Liver (tissue), 8 donors: ENCODE measurements at regions not wholly inside any gene's neighbourhood (a gene's known extent, or its start where the extent isn't known, plus 50 kb on each side); places are given as distances from the start of the nearest gene placed in this dataset.
A peak's percentile ranks its signal among the peaks of the same experiment; 100 is the strongest.

Source experiments
- DNase-seq: peaks from one replicate; pipeline ENCODE4 v3.0.0-alpha.2; 2017; ENCODE audit warnings: low spot score
- H3K27ac ChIP-seq, 2 donors: one replicate each; pipeline ENCODE4 v1.7.0; 2013; ENCODE audit warnings: inconsistent platforms in 2 of 2, low read length in 2 of 2, control low read depth in 1 of 2, low read depth in 1 of 2, mild to moderate bottlenecking in 1 of 2
- H3K27me3 ChIP-seq, 4 donors: one replicate each; pipeline versions ENCODE4 v1.6.1 to v1.7.0; 2013; ENCODE audit warnings: low read length in 3 of 4, inconsistent platforms in 1 of 4, mild to moderate bottlenecking in 1 of 4, moderate library complexity in 1 of 4; ENCODE audit not compliant: control insufficient read depth in 4 of 4, insufficient read depth in 4 of 4
- H3K36me3 ChIP-seq, 4 donors: one replicate each; pipeline versions ENCODE4 v1.6.1 to v1.7.0; 2013; ENCODE audit warnings: low read length in 3 of 4, mild to moderate bottlenecking in 3 of 4, low read depth in 1 of 4, moderate library complexity in 1 of 4; ENCODE audit not compliant: control insufficient read depth in 4 of 4, insufficient read depth in 3 of 4
- H3K4me1 ChIP-seq, 4 donors: one replicate each; pipeline versions ENCODE4 v1.6.1 to v1.7.0; 2013; ENCODE audit warnings: low read length in 3 of 4, mild to moderate bottlenecking in 3 of 4, moderate library complexity in 1 of 4; ENCODE audit not compliant: control insufficient read depth in 4 of 4, insufficient read depth in 4 of 4
- H3K4me3 ChIP-seq, 3 donors: one replicate each; pipeline versions ENCODE4 v1.6.1 to v1.7.0; 2013; ENCODE audit warnings: low read length in 3 of 3, control low read depth in 1 of 3, low read depth in 1 of 3, mild to moderate bottlenecking in 1 of 3
- H3K9ac ChIP-seq, 2 donors: one replicate each; pipeline ENCODE4 v1.7.0; 2013; ENCODE audit warnings: low read length in 2 of 2, mild to moderate bottlenecking in 2 of 2, moderate library complexity in 2 of 2, control low read depth in 1 of 2, low read depth in 1 of 2
- H3K9me3 ChIP-seq, 4 donors: one replicate each; pipeline versions ENCODE4 v1.6.1 to v1.7.0; 2013; ENCODE audit warnings: low read length in 3 of 4; ENCODE audit not compliant: control insufficient read depth in 4 of 4
- EGR1 ChIP-seq, 2 donors: IDR thresholded peaks; 2 replicates each; pipeline ENCODE4 v1.6.1; 2016 to 2018; ENCODE audit warnings: antibody characterized with exemption in 2 of 2, low read depth in 2 of 2
- FOXA1 ChIP-seq: IDR thresholded peaks from 2 replicates; pipeline ENCODE4 v1.6.1; 2016; ENCODE audit warnings: antibody characterized with exemption
- FOXA2 ChIP-seq: IDR thresholded peaks from 2 replicates; pipeline ENCODE4 v1.6.1; 2016; ENCODE audit warnings: antibody characterized with exemption
- HNF4A ChIP-seq, 2 donors: conservative IDR thresholded peaks; 2 replicates each; pipeline ENCODE4 v1.6.1; 2016; ENCODE audit warnings: antibody characterized with exemption in 2 of 2, mild to moderate bottlenecking in 2 of 2
- HNF4G ChIP-seq: IDR thresholded peaks from 2 replicates; pipeline ENCODE4 v1.6.1; 2016; ENCODE audit warnings: antibody characterized with exemption
- JUND ChIP-seq, 2 donors: IDR thresholded peaks; 2 replicates each; pipeline ENCODE4 v1.6.1; 2016; ENCODE audit warnings: antibody characterized with exemption in 2 of 2
- NR2F2 ChIP-seq: IDR thresholded peaks from 2 replicates; pipeline ENCODE4 v1.6.1; 2016; ENCODE audit warnings: antibody characterized with exemption
- RAD21 ChIP-seq, 2 donors: IDR thresholded peaks; 2 replicates each; pipeline ENCODE4 v1.6.1; 2016; ENCODE audit warnings: antibody characterized with exemption in 2 of 2, mild to moderate bottlenecking in 2 of 2
- RXRA ChIP-seq, 2 donors: IDR thresholded peaks; 2 replicates each; pipeline ENCODE4 v1.6.1; 2017 to 2018; ENCODE audit warnings: antibody characterized with exemption in 2 of 2, mild to moderate bottlenecking in 1 of 2
- SP1 ChIP-seq: IDR thresholded peaks from 2 replicates; pipeline ENCODE4 v1.6.1; 2018; ENCODE audit warnings: antibody characterized with exemption, mild to moderate bottlenecking
- TAF1 ChIP-seq: conservative IDR thresholded peaks from 2 replicates; pipeline ENCODE4 v1.6.1; 2016; ENCODE audit warnings: antibody characterized with exemption, mild to moderate bottlenecking
- YY1 ChIP-seq: IDR thresholded peaks from 2 replicates; pipeline ENCODE4 v1.6.1; 2016; ENCODE audit warnings: antibody characterized with exemption, mild to moderate bottlenecking
- WGBS: extraction: QIAGEN DNeasy Blood & Tissue Kit; methylation state at CpG from one replicate; pipeline ENCODE4 v1.1.7; 2013; 5-methylcytosine and 5-hydroxymethylcytosine counted together
- TF ChIP-seq, protein P1 (sequence below): fragments of 150-350 bp; IDR thresholded peaks from 2 replicates; pipeline ENCODE4 v1.5.1; 2017; ENCODE audit warnings: improper control_type of control experiment, low read depth, low read length; ENCODE audit not compliant: missing input control
- TF ChIP-seq, protein P2 (sequence below): IDR thresholded peaks from 2 replicates; pipeline ENCODE4 v1.6.1; 2016; ENCODE audit warnings: antibody characterized with exemption
- TF ChIP-seq, protein P3 (sequence below): IDR thresholded peaks from 2 replicates; pipeline ENCODE4 v1.6.1; 2016; ENCODE audit warnings: antibody characterized with exemption
- TF ChIP-seq, protein P4 (sequence below): IDR thresholded peaks from 2 replicates; pipeline ENCODE4 v1.6.1; 2016; ENCODE audit warnings: antibody characterized with exemption, mild to moderate bottlenecking
- TF ChIP-seq, protein P5 (sequence below): IDR thresholded peaks from 2 replicates; pipeline ENCODE4 v1.6.1; 2016; ENCODE audit warnings: antibody characterized with exemption
- donor health status: healthy.
- donor health status: healthy.
- donor health status: healthy.
- donor health status: healthy.
- donor health status: healthy.

DNA sequence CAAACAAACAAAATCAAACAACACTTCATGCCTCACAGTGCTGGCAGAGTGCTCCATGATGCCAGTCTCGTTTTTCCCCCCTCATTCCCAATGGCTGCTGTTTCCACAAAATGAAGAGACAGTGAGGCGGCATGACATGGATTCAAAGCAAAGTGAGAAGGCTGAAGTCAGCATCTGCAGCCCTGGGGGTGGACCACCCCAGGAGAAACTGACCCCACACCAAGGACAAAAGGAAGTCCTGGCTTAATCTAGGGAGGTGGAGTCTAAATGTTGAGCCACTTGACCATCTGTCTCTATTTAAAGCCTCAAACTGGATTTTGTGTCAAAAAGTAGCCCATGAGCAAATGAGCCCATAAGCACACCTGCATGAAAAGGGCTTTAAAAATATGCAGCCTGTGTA, 151.2 kb upstream of the RORA start:
- no peak overlapping the region for H3K4me3 ChIP-seq
- H3K4me1 ChIP-seq: peaks cover 2 to 23% (median 10%) of the 10 kb centered on the region in 4 donors
- H3K27me3 ChIP-seq: no peaks in the 10 kb centered on the region
- WGBS: 86% methylated on average over 2 of the region's 2 CpGs
- no peak overlapping the region for H3K27ac ChIP-seq
- no peaks in the 10 kb centered on the region for H3K36me3 ChIP-seq
- no peaks in the 10 kb centered on the region for H3K9me3 ChIP-seq
- DNase-seq: no peak
- TF ChIP-seq FOXA2: no peak
- TF ChIP-seq FOXA1: no peak
- TF ChIP-seq RXRA (IDR thresholded peaks at IDR 0.05): no peak
- no peak for TF ChIP-seq TAF1
- TF ChIP-seq, protein P1, sequence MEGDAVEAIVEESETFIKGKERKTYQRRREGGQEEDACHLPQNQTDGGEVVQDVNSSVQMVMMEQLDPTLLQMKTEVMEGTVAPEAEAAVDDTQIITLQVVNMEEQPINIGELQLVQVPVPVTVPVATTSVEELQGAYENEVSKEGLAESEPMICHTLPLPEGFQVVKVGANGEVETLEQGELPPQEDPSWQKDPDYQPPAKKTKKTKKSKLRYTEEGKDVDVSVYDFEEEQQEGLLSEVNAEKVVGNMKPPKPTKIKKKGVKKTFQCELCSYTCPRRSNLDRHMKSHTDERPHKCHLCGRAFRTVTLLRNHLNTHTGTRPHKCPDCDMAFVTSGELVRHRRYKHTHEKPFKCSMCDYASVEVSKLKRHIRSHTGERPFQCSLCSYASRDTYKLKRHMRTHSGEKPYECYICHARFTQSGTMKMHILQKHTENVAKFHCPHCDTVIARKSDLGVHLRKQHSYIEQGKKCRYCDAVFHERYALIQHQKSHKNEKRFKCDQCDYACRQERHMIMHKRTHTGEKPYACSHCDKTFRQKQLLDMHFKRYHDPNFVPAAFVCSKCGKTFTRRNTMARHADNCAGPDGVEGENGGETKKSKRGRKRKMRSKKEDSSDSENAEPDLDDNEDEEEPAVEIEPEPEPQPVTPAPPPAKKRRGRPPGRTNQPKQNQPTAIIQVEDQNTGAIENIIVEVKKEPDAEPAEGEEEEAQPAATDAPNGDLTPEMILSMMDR: no peak
- TF ChIP-seq, protein P2, sequence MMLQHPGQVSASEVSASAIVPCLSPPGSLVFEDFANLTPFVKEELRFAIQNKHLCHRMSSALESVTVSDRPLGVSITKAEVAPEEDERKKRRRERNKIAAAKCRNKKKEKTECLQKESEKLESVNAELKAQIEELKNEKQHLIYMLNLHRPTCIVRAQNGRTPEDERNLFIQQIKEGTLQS: no peak
- TF ChIP-seq, protein P3, sequence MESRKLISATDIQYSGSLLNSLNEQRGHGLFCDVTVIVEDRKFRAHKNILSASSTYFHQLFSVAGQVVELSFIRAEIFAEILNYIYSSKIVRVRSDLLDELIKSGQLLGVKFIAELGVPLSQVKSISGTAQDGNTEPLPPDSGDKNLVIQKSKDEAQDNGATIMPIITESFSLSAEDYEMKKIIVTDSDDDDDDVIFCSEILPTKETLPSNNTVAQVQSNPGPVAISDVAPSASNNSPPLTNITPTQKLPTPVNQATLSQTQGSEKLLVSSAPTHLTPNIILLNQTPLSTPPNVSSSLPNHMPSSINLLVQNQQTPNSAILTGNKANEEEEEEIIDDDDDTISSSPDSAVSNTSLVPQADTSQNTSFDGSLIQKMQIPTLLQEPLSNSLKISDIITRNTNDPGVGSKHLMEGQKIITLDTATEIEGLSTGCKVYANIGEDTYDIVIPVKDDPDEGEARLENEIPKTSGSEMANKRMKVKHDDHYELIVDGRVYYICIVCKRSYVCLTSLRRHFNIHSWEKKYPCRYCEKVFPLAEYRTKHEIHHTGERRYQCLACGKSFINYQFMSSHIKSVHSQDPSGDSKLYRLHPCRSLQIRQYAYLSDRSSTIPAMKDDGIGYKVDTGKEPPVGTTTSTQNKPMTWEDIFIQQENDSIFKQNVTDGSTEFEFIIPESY: no peak
- no peak for TF ChIP-seq HNF4G
- no peak for TF ChIP-seq RAD21 (IDR thresholded peaks at IDR 0.05)
- TF ChIP-seq SP1: no peak
- TF ChIP-seq NR2F2: no peak
- no peak overlapping the region for H3K9ac ChIP-seq

DNA sequence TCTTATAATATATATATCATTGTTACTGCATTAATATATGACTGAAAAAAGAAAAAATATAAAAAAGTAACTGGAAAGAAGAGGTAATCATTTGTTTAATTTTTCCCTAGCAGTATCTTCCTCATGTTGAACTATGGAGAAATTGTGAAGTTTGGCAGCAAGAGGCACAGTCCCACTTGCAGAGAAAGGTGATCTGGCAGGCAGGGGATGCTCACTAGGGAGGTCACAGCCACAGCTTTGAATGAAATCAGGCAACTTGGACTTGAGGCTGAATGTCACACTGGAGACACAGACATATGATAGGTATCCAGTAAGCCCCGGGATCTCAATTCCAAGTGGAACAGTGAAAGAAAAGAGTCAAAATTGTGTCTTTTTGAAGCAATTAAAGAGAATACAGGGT, 149.9 kb upstream of the RORA start:
- no peaks in the 10 kb centered on the region for H3K27me3 ChIP-seq
- DNase-seq: no peak
- H3K36me3 ChIP-seq: no peaks in the 10 kb centered on the region
- H3K9me3 ChIP-seq: no peaks in the 10 kb centered on the region
- 79% methylated on average over 1 of the region's 1 CpG for WGBS
- TF ChIP-seq, protein P2: no peak
- TF ChIP-seq HNF4A (conservative IDR thresholded peaks at IDR 0.05): peak; percentile 14 to 55
- TF ChIP-seq, protein P4, sequence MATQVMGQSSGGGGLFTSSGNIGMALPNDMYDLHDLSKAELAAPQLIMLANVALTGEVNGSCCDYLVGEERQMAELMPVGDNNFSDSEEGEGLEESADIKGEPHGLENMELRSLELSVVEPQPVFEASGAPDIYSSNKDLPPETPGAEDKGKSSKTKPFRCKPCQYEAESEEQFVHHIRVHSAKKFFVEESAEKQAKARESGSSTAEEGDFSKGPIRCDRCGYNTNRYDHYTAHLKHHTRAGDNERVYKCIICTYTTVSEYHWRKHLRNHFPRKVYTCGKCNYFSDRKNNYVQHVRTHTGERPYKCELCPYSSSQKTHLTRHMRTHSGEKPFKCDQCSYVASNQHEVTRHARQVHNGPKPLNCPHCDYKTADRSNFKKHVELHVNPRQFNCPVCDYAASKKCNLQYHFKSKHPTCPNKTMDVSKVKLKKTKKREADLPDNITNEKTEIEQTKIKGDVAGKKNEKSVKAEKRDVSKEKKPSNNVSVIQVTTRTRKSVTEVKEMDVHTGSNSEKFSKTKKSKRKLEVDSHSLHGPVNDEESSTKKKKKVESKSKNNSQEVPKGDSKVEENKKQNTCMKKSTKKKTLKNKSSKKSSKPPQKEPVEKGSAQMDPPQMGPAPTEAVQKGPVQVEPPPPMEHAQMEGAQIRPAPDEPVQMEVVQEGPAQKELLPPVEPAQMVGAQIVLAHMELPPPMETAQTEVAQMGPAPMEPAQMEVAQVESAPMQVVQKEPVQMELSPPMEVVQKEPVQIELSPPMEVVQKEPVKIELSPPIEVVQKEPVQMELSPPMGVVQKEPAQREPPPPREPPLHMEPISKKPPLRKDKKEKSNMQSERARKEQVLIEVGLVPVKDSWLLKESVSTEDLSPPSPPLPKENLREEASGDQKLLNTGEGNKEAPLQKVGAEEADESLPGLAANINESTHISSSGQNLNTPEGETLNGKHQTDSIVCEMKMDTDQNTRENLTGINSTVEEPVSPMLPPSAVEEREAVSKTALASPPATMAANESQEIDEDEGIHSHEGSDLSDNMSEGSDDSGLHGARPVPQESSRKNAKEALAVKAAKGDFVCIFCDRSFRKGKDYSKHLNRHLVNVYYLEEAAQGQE: peak; percentile 13
- TF ChIP-seq, protein P5, sequence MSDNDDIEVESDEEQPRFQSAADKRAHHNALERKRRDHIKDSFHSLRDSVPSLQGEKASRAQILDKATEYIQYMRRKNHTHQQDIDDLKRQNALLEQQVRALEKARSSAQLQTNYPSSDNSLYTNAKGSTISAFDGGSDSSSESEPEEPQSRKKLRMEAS: peak; percentile 23
- TF ChIP-seq NR2F2: no peak
- TF ChIP-seq YY1: peak; percentile 42
- TF ChIP-seq RAD21 (IDR thresholded peaks at IDR 0.05): peak in 1 of 2 donors; percentile 28
- TF ChIP-seq TAF1: no peak
- TF ChIP-seq EGR1 (IDR thresholded peaks at IDR 0.05; ENCODE audit: low read depth in 2 of 2): no peak
- TF ChIP-seq FOXA1: no peak
- no peak for TF ChIP-seq HNF4G
- peak in 1 of 2 donors; percentile 49 for TF ChIP-seq RXRA (IDR thresholded peaks at IDR 0.05)
- no peak for TF ChIP-seq JUND (IDR thresholded peaks at IDR 0.05)
- TF ChIP-seq, protein P3: no peak
- H3K27ac ChIP-seq: peak overlapping the region; percentile 10 to 46
- H3K4me1 ChIP-seq: peaks cover 8 to 35% (median 14%) of the 10 kb centered on the region in 4 donors
- no peak overlapping the region for H3K4me3 ChIP-seq
- no peak overlapping the region for H3K9ac ChIP-seq
